ENCODE measurements at regions not wholly inside any gene's neighbourhood (a gene's known extent, or its start where the extent isn't known, plus 50 kb on each side); places are given as distances from the start of the nearest gene placed in this dataset.

GRCh38 chr2:13057671-13058070, 340.9 kb downstream of the TRIB2 start:
- Histone ChIP-seq H3K4me3 (no peak overlapping the region), H3K27me3 (no peaks in the 10 kb centered on the region), H3K27ac (no peak overlapping the region), H3K4me1 (no peaks in the 10 kb centered on the region), H3K9me3 (no peaks in the 10 kb centered on the region), H3K36me3 (no peaks in the 10 kb centered on the region)
- TF ChIP-seq POLR2A (IDR thresholded peaks at IDR 0.05) (no peak), POLR2AphosphoS5 (IDR thresholded peaks at IDR 0.05) (no peak), EP300 (IDR thresholded peaks at IDR 0.05; ENCODE audit: low read depth) (no peak)
- TF ChIP-seq, protein P1, sequence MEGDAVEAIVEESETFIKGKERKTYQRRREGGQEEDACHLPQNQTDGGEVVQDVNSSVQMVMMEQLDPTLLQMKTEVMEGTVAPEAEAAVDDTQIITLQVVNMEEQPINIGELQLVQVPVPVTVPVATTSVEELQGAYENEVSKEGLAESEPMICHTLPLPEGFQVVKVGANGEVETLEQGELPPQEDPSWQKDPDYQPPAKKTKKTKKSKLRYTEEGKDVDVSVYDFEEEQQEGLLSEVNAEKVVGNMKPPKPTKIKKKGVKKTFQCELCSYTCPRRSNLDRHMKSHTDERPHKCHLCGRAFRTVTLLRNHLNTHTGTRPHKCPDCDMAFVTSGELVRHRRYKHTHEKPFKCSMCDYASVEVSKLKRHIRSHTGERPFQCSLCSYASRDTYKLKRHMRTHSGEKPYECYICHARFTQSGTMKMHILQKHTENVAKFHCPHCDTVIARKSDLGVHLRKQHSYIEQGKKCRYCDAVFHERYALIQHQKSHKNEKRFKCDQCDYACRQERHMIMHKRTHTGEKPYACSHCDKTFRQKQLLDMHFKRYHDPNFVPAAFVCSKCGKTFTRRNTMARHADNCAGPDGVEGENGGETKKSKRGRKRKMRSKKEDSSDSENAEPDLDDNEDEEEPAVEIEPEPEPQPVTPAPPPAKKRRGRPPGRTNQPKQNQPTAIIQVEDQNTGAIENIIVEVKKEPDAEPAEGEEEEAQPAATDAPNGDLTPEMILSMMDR (IDR thresholded peaks at IDR 0.05): no peak
- intact Hi-C loops (cut with DNase I; ENCODE audit: low total_unique reads) (loop anchor here (2.0 kb wide), 1 partner anchor 19 kb away; no protein-coding TSS in a partner anchor), in situ Hi-C loops (cut with MboI; ENCODE audit: low pct_ligation_motif_present in 1 of 4, low pct_unique_long_range_greater_than_20kb in 1 of 4, low sequenced_read_pairs in 3 of 4) (no loop called here)
- no peak for DNase-seq

DNA sequence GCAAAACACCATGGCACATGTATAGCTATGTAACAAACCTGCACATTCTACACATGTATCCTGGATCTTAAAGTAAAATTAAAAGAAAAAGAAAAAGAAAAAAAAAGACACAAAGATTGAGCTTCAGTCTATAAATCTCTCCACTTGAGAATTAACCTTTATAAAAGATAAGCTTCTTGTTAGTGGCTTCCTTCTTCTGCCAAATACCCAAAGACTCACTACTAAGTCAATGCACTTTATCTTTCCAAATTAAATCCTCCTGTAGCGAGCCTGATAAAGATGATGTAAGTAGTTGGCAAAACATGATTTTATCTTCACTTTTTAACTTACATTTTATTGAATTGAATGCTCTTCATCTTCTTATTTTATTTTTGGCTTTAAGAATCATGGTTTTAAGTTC, 349.9 kb downstream of the TRIB2 start:
- TF ChIP-seq POLR2A (IDR thresholded peaks at IDR 0.05) (no peak), EP300 (IDR thresholded peaks at IDR 0.05; ENCODE audit: low read depth) (no peak), POLR2AphosphoS5 (IDR thresholded peaks at IDR 0.05) (no peak)
- TF ChIP-seq, protein P1 (IDR thresholded peaks at IDR 0.05): no peak
- WGBS, 2 donors (ENCODE audit: low coverage in 1 of 2): 65 to 80% methylated on average over 1 of the region's 1 CpG
- no peaks in the 10 kb centered on the region for H3K4me1 ChIP-seq
- in situ Hi-C loops (cut with MboI; ENCODE audit: low pct_ligation_motif_present in 1 of 4, low pct_unique_long_range_greater_than_20kb in 1 of 4, low sequenced_read_pairs in 3 of 4): no loop called here
- intact Hi-C loops (cut with DNase I; ENCODE audit: low total_unique reads): no loop called here
- no peak overlapping the region for H3K4me3 ChIP-seq
- H3K36me3 ChIP-seq: no peaks in the 10 kb centered on the region
- H3K27ac ChIP-seq: no peak overlapping the region
- no peaks in the 10 kb centered on the region for H3K27me3 ChIP-seq
- DNase-seq: no peak
- no peaks in the 10 kb centered on the region for H3K9me3 ChIP-seq

DNA sequence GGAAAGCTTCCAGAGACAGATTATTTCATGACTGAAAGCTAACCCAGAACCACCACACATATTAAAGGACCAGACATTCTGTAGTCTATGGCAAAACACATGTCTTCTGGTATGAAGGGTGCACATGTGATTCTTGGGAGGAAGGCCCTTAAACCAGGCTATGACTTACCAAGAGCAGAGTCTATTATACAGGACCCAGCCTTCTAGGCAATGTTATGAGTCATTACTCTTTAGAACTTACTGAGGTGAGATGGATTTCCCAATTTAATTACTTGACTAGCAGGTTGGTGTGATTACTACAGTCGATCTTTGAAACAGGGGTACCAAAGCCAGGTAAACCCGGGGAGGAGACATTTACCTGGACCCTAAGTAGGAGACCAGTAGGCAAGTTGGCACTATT, 350.8 kb downstream of the TRIB2 start:
- Histone ChIP-seq H3K9me3 (no peaks in the 10 kb centered on the region), H3K36me3 (no peaks in the 10 kb centered on the region), H3K4me3 (no peak overlapping the region), H3K4me1 (no peaks in the 10 kb centered on the region), H3K27ac (no peak overlapping the region), H3K27me3 (no peaks in the 10 kb centered on the region)
- DNase-seq: no peak
- intact Hi-C loops (cut with DNase I; ENCODE audit: low total_unique reads) (no loop called here), in situ Hi-C loops (cut with MboI; ENCODE audit: low pct_ligation_motif_present in 1 of 4, low pct_unique_long_range_greater_than_20kb in 1 of 4, low sequenced_read_pairs in 3 of 4) (no loop called here)
- 92 to 100% methylated on average over 2 of the region's 2 CpGs for WGBS, 2 donors (ENCODE audit: low coverage in 1 of 2)
- TF ChIP-seq EP300 (IDR thresholded peaks at IDR 0.05; ENCODE audit: low read depth) (no peak), POLR2AphosphoS5 (IDR thresholded peaks at IDR 0.05) (no peak), POLR2A (IDR thresholded peaks at IDR 0.05) (no peak)
- TF ChIP-seq, protein P1 (IDR thresholded peaks at IDR 0.05): no peak

DNA sequence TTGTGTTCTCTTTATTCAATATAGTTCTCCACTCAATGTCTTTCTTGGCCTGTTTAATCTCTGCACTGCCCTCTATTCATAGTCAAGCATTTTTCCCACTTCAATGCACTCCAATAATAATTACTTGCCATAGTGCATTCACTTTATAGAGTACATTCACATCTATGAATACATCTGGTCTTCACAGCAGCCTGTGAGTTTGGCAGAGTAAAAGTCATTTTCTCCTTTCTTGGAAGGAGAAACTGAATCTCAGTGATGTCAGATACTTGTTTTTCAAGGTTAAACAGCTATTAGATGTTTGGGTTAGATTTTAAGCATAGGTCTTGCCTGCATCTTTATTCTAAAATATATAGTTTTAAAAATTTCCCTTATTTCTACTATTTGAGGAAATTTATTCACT, 373.2 kb downstream of the TRIB2 start:
- no peak for DNase-seq
- Histone ChIP-seq H3K36me3 (no peaks in the 10 kb centered on the region), H3K27ac (no peak overlapping the region), H3K27me3 (no peaks in the 10 kb centered on the region), H3K4me3 (no peak overlapping the region), H3K4me1 (no peaks in the 10 kb centered on the region), H3K9me3 (no peaks in the 10 kb centered on the region)
- in situ Hi-C loops (cut with MboI; ENCODE audit: low pct_ligation_motif_present in 1 of 4, low pct_unique_long_range_greater_than_20kb in 1 of 4, low sequenced_read_pairs in 3 of 4): no loop called here
- TF ChIP-seq POLR2AphosphoS5 (IDR thresholded peaks at IDR 0.05): no peak
- no peak for TF ChIP-seq EP300 (IDR thresholded peaks at IDR 0.05; ENCODE audit: low read depth)
- no peak for TF ChIP-seq POLR2A (IDR thresholded peaks at IDR 0.05)
- TF ChIP-seq, protein P1 (IDR thresholded peaks at IDR 0.05): no peak
- intact Hi-C loops (cut with DNase I; ENCODE audit: low total_unique reads): no loop called here
